Mesendoderm (in vitro differentiated cells): ENCODE measurements at regions not wholly inside any gene's neighbourhood (a gene's known extent, or its start where the extent isn't known, plus 50 kb on each side); places are given as distances from the start of the nearest gene placed in this dataset.

Experiments used
- DNase-seq: peaks from one replicate; pipeline ENCODE4 v3.0.0; 2013
- H2AK5ac ChIP-seq: 2 replicates; pipeline ENCODE4 v1.6.1; 2013; ENCODE audit warnings: low read length, inconsistent platforms
- H2BK120ac ChIP-seq: 2 replicates; pipeline ENCODE4 v1.6.1; 2013; ENCODE audit warnings: low read depth, mild to moderate bottlenecking, low read length, moderate library complexity, mixed read lengths
- H2BK15ac ChIP-seq: replicated peaks from 2 replicates; pipeline ENCODE4 v1.6.1; 2013; ENCODE audit warnings: low read depth, mild to moderate bottlenecking, moderate library complexity
- H2BK5ac ChIP-seq: 2 replicates; pipeline ENCODE4 v1.6.1; 2013; ENCODE audit warnings: low read length, inconsistent platforms
- H3K18ac ChIP-seq: 2 replicates; pipeline ENCODE4 v1.6.1; 2013; ENCODE audit warnings: mild to moderate bottlenecking, low read length, mixed read lengths
- H3K23ac ChIP-seq: one replicate; pipeline ENCODE4 v1.6.1; 2013; ENCODE audit warnings: low read length
- H3K27ac ChIP-seq: 2 replicates; pipeline ENCODE4 v1.5.1; 2013; ENCODE audit warnings: low read depth, mild to moderate bottlenecking, inconsistent platforms, low read length, moderate library complexity
- H3K27me3 ChIP-seq: 2 replicates; pipeline ENCODE4 v1.6.1; 2013; ENCODE audit warnings: low read length, control low read depth, mild to moderate bottlenecking, inconsistent platforms; ENCODE audit not compliant: insufficient read depth, poor library complexity
- H3K36me3 ChIP-seq: 2 replicates; pipeline ENCODE4 v1.6.1; 2013; ENCODE audit warnings: low read length, inconsistent platforms; ENCODE audit not compliant: control insufficient read depth, insufficient read depth
- H3K4ac ChIP-seq: one replicate; pipeline ENCODE4 v1.6.1; 2013; ENCODE audit warnings: low read depth, mild to moderate bottlenecking, low read length, moderate library complexity
- H3K4me1 ChIP-seq: 2 replicates; pipeline ENCODE4 v1.6.1; 2013; ENCODE audit warnings: low read depth, low read length, inconsistent platforms; ENCODE audit not compliant: control insufficient read depth
- H3K4me2 ChIP-seq: 2 replicates; pipeline ENCODE4 v1.6.1; 2013; ENCODE audit warnings: low read length
- H3K4me3 ChIP-seq: 2 replicates; pipeline ENCODE4 v1.5.1; 2013; ENCODE audit warnings: mild to moderate bottlenecking, low read length
- H3K56ac ChIP-seq: one replicate; pipeline ENCODE4 v1.6.1; 2013; ENCODE audit warnings: low read length
- H3K79me1 ChIP-seq: 2 replicates; pipeline ENCODE4 v1.6.1; 2013; ENCODE audit warnings: low read length, inconsistent platforms
- H3K79me2 ChIP-seq: 2 replicates; pipeline ENCODE4 v1.6.1; 2013; ENCODE audit warnings: mild to moderate bottlenecking, low read length; ENCODE audit not compliant: control insufficient read depth, insufficient read depth
- H3K9ac ChIP-seq: 2 replicates; pipeline ENCODE4 v1.6.1; 2013; ENCODE audit warnings: low read length, inconsistent platforms
- H4K5ac ChIP-seq: one replicate; pipeline ENCODE4 v1.6.1; 2013; ENCODE audit warnings: low read length
- H4K8ac ChIP-seq: one replicate; pipeline ENCODE4 v1.6.1; 2013; ENCODE audit warnings: low read depth, mild to moderate bottlenecking, control low read depth, low read length, moderate library complexity
- WGBS: extraction: QIAGEN DNeasy Blood & Tissue Kit; methylation state at CpG from one replicate; pipeline ENCODE4 v1.1.7; 2013; ENCODE audit warnings: low lambda C conversion rate, missing lambda C conversion rate; ENCODE audit not compliant: insufficient coverage; ENCODE audit errors: extremely low coverage; 5-methylcytosine and 5-hydroxymethylcytosine counted together

GRCh38 chr10:43879162-43879561, 230.5 kb upstream of the ZNF32 start:
- H3K79me1 ChIP-seq, result no peaks in the 10 kb centered on the region
- H3K23ac ChIP-seq, result no peak overlapping the region
- no peak overlapping the region for H2BK120ac ChIP-seq
- H3K4me3 ChIP-seq, result no peak overlapping the region
- H2AK5ac ChIP-seq, result no peak overlapping the region
- no peak for DNase-seq
- H3K79me2 ChIP-seq, result no peaks in the 10 kb centered on the region
- no peak overlapping the region for H3K27ac ChIP-seq
- no peak overlapping the region for H3K9ac ChIP-seq
- H3K4ac ChIP-seq, result no peak overlapping the region
- no CpG with 5 or more reads among the region's 7 CpGs for WGBS
- no peak overlapping the region for H4K8ac ChIP-seq
- H3K56ac ChIP-seq, result no peak overlapping the region
- no peaks in the 10 kb centered on the region for H3K36me3 ChIP-seq
- no peak overlapping the region for H3K18ac ChIP-seq
- no peak overlapping the region for H2BK15ac ChIP-seq
- H3K4me1 ChIP-seq, result no peaks in the 10 kb centered on the region
- H2BK5ac ChIP-seq, result no peak overlapping the region
- no peaks in the 10 kb centered on the region for H3K27me3 ChIP-seq
- no peak overlapping the region for H3K4me2 ChIP-seq
- H4K5ac ChIP-seq, result no peak overlapping the region

- Histone ChIP-seq H3K23ac (no peak overlapping the region), H3K4me1 (no peaks in the 10 kb centered on the region), H2AK5ac (no peak overlapping the region), H3K9ac (no peak overlapping the region), H3K27me3 (no peaks in the 10 kb centered on the region), H3K4me2 (no peak overlapping the region), H3K27ac (no peak overlapping the region), H2BK120ac (no peak overlapping the region), H3K79me2 (no peaks in the 10 kb centered on the region), H3K4ac (no peak overlapping the region), H3K79me1 (no peaks in the 10 kb centered on the region), H3K36me3 (no peaks in the 10 kb centered on the region), H2BK15ac (no peak overlapping the region), H2BK5ac (no peak overlapping the region), H3K18ac (no peak overlapping the region), H4K5ac (no peak overlapping the region), H3K4me3 (no peak overlapping the region), H3K56ac (no peak overlapping the region), H4K8ac (no peak overlapping the region)
- no CpG with 5 or more reads among the region's 10 CpGs for WGBS
- no peak for DNase-seq
Measured at GRCh38 chr10:43878386-43878785, 229.7 kb upstream of the ZNF32 start.

- no peaks in the 10 kb centered on the region for H3K36me3 ChIP-seq
- H3K4me2 ChIP-seq, result no peak overlapping the region
- H4K8ac ChIP-seq, result no peak overlapping the region
- no peak overlapping the region for H3K27ac ChIP-seq
- no peak overlapping the region for H2BK5ac ChIP-seq
- no peak overlapping the region for H3K9ac ChIP-seq
- no peak overlapping the region for H2BK15ac ChIP-seq
- H3K23ac ChIP-seq, result no peak overlapping the region
- no peaks in the 10 kb centered on the region for H3K27me3 ChIP-seq
- no CpG with 5 or more reads among the region's 7 CpGs for WGBS
- no peak for DNase-seq
- H3K79me1 ChIP-seq, result no peaks in the 10 kb centered on the region
- H2AK5ac ChIP-seq, result no peak overlapping the region
- H3K18ac ChIP-seq, result no peak overlapping the region
- no peak overlapping the region for H3K4me3 ChIP-seq
- no peaks in the 10 kb centered on the region for H3K79me2 ChIP-seq
- H2BK120ac ChIP-seq, result no peak overlapping the region
- H4K5ac ChIP-seq, result no peak overlapping the region
- H3K56ac ChIP-seq, result no peak overlapping the region
- H3K4me1 ChIP-seq, result no peaks in the 10 kb centered on the region
- H3K4ac ChIP-seq, result no peak overlapping the region
Measured at GRCh38 chr10:43876976-43877375, 228.3 kb upstream of the ZNF32 start.

- DNase-seq, result no peak
- no peak overlapping the region for H3K9ac ChIP-seq
- H4K8ac ChIP-seq, result no peak overlapping the region
- H3K79me2 ChIP-seq, result no peaks in the 10 kb centered on the region
- H2BK15ac ChIP-seq, result no peak overlapping the region
- H2AK5ac ChIP-seq, result no peak overlapping the region
- no peak overlapping the region for H2BK5ac ChIP-seq
- no CpG with 5 or more reads among the region's 10 CpGs for WGBS
- H2BK120ac ChIP-seq, result no peak overlapping the region
- H3K4me3 ChIP-seq, result no peak overlapping the region
- no peak overlapping the region for H3K23ac ChIP-seq
- H4K5ac ChIP-seq, result no peak overlapping the region
- H3K4ac ChIP-seq, result no peak overlapping the region
- no peaks in the 10 kb centered on the region for H3K36me3 ChIP-seq
- H3K27ac ChIP-seq, result no peak overlapping the region
- H3K56ac ChIP-seq, result no peak overlapping the region
- H3K79me1 ChIP-seq, result no peaks in the 10 kb centered on the region
- no peak overlapping the region for H3K4me2 ChIP-seq
- H3K4me1 ChIP-seq, result no peaks in the 10 kb centered on the region
- H3K27me3 ChIP-seq, result no peaks in the 10 kb centered on the region
- H3K18ac ChIP-seq, result no peak overlapping the region
Measured at GRCh38 chr10:43874984-43875383, 226.3 kb upstream of the ZNF32 start.

GRCh38 chr10:43873717-43874116, 225.0 kb upstream of the ZNF32 start:
- H3K9ac ChIP-seq, result no peak overlapping the region
- no peaks in the 10 kb centered on the region for H3K4me1 ChIP-seq
- no peak overlapping the region for H3K4me2 ChIP-seq
- H3K4me3 ChIP-seq, result no peak overlapping the region
- H3K79me1 ChIP-seq, result no peaks in the 10 kb centered on the region
- H2BK15ac ChIP-seq, result no peak overlapping the region
- H3K36me3 ChIP-seq, result no peaks in the 10 kb centered on the region
- H3K27ac ChIP-seq, result no peak overlapping the region
- H3K4ac ChIP-seq, result no peak overlapping the region
- no peak overlapping the region for H2AK5ac ChIP-seq
- WGBS, result no CpG with 5 or more reads among the region's 5 CpGs
- H4K8ac ChIP-seq, result no peak overlapping the region
- H3K79me2 ChIP-seq, result no peaks in the 10 kb centered on the region
- no peaks in the 10 kb centered on the region for H3K27me3 ChIP-seq
- no peak overlapping the region for H4K5ac ChIP-seq
- H3K18ac ChIP-seq, result no peak overlapping the region
- DNase-seq, result no peak
- H3K23ac ChIP-seq, result no peak overlapping the region
- H2BK5ac ChIP-seq, result no peak overlapping the region
- H2BK120ac ChIP-seq, result no peak overlapping the region
- no peak overlapping the region for H3K56ac ChIP-seq

- Histone ChIP-seq H3K23ac (no peak overlapping the region), H3K9ac (no peak overlapping the region), H4K5ac (no peak overlapping the region), H3K36me3 (no peaks in the 10 kb centered on the region), H3K79me2 (no peaks in the 10 kb centered on the region), H3K56ac (no peak overlapping the region), H3K4me3 (no peak overlapping the region), H3K18ac (no peak overlapping the region), H4K8ac (no peak overlapping the region), H3K27ac (no peak overlapping the region), H3K27me3 (no peaks in the 10 kb centered on the region), H3K4me1 (no peaks in the 10 kb centered on the region), H3K4me2 (no peak overlapping the region), H2AK5ac (no peak overlapping the region), H2BK5ac (no peak overlapping the region), H3K79me1 (no peaks in the 10 kb centered on the region), H2BK120ac (no peak overlapping the region), H3K4ac (no peak overlapping the region), H2BK15ac (no peak overlapping the region)
- DNase-seq, result no peak
- no CpG with 5 or more reads among the region's 6 CpGs for WGBS
Measured at GRCh38 chr10:43872644-43873043, 224.0 kb upstream of the ZNF32 start.
